GM13976 (cell line): ENCODE measurements at regions not wholly inside any gene's neighbourhood (a gene's known extent, or its start where the extent isn't known, plus 50 kb on each side); places are given as distances from the start of the nearest gene placed in this dataset.

Experiments used
- DNase-seq: peaks from one replicate; pipeline ENCODE4 v3.0.0; 2012; ENCODE audit warnings: low spot score
- CTCF ChIP-seq: IDR thresholded peaks from 2 replicates; pipeline ENCODE4 v1.5.1; 2012; ENCODE audit warnings: borderline replicate concordance, mild to moderate bottlenecking; ENCODE audit not compliant: insufficient read depth; ENCODE audit errors: extremely low read depth, missing control alignments, control extremely low read depth
- in situ Hi-C: fragments of 300-500 bp; cut with MboI; formaldehyde crosslinking; loops from one replicate; pipeline ENCODE4 v1.12.0; 2022; ENCODE audit warnings: low sequenced_read_pairs, mixed read lengths, inconsistent platforms; ENCODE audit not compliant: unreplicated experiment

- in situ Hi-C loops, result no loop called here
- no peak for DNase-seq
- no peak for TF ChIP-seq CTCF
Measured at GRCh38 chr3:81029861-81030260, 731.6 kb downstream of the GBE1 start.

GRCh38 chr3:81027344-81027743 is 734.1 kb downstream of the GBE1 start:
- in situ Hi-C loops, result no loop called here
- DNase-seq, result no peak
- no peak for TF ChIP-seq CTCF

GRCh38 chr3:81024560-81024959 is 736.9 kb downstream of the GBE1 start:
- in situ Hi-C loops, result no loop called here
- TF ChIP-seq CTCF, result no peak
- DNase-seq, result no peak

- TF ChIP-seq CTCF, result no peak
- in situ Hi-C loops, result no loop called here
- no peak for DNase-seq
Measured at GRCh38 chr3:81022339-81022738, 739.1 kb downstream of the GBE1 start.

GRCh38 chr3:81013360-81013759 is 748.1 kb downstream of the GBE1 start:
- DNase-seq, result no peak
- TF ChIP-seq CTCF, result no peak
- in situ Hi-C loops, result no loop called here

- no peak for TF ChIP-seq CTCF
- in situ Hi-C loops, result no loop called here
- no peak for DNase-seq
Measured at GRCh38 chr3:81005992-81006391, 755.5 kb downstream of the GBE1 start.

GRCh38 chr3:81003817-81004216 is 757.6 kb downstream of the GBE1 start:
- in situ Hi-C loops, result no loop called here
- no peak for DNase-seq
- no peak for TF ChIP-seq CTCF
